22Rv1 (cell line): ENCODE measurements at regions not wholly inside any gene's neighbourhood (a gene's known extent, or its start where the extent isn't known, plus 50 kb on each side); places are given as distances from the start of the nearest gene placed in this dataset.

Experiments
- H3K27ac ChIP-seq: fragments of 450-650 bp; 2 replicates; pipeline ENCODE4 v1.5.1; 2017
- ZFX ChIP-seq: fragments of 450-650 bp; IDR thresholded peaks from 2 replicates; pipeline ENCODE4 v1.6.1; 2017; ENCODE audit warnings: antibody characterized with exemption, borderline replicate concordance
- TF ChIP-seq, protein P1 (sequence below): fragments of 450-650 bp; IDR thresholded peaks from 2 replicates; pipeline ENCODE4 v1.5.1; 2017; ENCODE audit warnings: mild to moderate bottlenecking

GRCh38 chr3:127488141-127488672 is 102.3 kb downstream of the TPRA1 start:
- TF ChIP-seq ZFX = no peak
- TF ChIP-seq, protein P1, sequence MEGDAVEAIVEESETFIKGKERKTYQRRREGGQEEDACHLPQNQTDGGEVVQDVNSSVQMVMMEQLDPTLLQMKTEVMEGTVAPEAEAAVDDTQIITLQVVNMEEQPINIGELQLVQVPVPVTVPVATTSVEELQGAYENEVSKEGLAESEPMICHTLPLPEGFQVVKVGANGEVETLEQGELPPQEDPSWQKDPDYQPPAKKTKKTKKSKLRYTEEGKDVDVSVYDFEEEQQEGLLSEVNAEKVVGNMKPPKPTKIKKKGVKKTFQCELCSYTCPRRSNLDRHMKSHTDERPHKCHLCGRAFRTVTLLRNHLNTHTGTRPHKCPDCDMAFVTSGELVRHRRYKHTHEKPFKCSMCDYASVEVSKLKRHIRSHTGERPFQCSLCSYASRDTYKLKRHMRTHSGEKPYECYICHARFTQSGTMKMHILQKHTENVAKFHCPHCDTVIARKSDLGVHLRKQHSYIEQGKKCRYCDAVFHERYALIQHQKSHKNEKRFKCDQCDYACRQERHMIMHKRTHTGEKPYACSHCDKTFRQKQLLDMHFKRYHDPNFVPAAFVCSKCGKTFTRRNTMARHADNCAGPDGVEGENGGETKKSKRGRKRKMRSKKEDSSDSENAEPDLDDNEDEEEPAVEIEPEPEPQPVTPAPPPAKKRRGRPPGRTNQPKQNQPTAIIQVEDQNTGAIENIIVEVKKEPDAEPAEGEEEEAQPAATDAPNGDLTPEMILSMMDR = no peak
- no peak overlapping the region for H3K27ac ChIP-seq

GRCh38 chr3:127487196-127487595 is 103.3 kb downstream of the TPRA1 start:
- no peak overlapping the region for H3K27ac ChIP-seq
- TF ChIP-seq, protein P1 = no peak
- TF ChIP-seq ZFX = no peak

- H3K27ac ChIP-seq = no peak overlapping the region
Observed at GRCh38 chr3:127486321-127486944, 104.1 kb downstream of the TPRA1 start.

GRCh38 chr3:127485396-127486170 is 105.0 kb downstream of the TPRA1 start:
- H3K27ac ChIP-seq = no peak overlapping the region
- TF ChIP-seq, protein P1 = no peak
- TF ChIP-seq ZFX = no peak

More at GRCh38 chr3:127486321-127486944, 104.1 kb downstream of the TPRA1 start:
- TF ChIP-seq ZFX = no peak
- TF ChIP-seq, protein P1 = no peak

DNA sequence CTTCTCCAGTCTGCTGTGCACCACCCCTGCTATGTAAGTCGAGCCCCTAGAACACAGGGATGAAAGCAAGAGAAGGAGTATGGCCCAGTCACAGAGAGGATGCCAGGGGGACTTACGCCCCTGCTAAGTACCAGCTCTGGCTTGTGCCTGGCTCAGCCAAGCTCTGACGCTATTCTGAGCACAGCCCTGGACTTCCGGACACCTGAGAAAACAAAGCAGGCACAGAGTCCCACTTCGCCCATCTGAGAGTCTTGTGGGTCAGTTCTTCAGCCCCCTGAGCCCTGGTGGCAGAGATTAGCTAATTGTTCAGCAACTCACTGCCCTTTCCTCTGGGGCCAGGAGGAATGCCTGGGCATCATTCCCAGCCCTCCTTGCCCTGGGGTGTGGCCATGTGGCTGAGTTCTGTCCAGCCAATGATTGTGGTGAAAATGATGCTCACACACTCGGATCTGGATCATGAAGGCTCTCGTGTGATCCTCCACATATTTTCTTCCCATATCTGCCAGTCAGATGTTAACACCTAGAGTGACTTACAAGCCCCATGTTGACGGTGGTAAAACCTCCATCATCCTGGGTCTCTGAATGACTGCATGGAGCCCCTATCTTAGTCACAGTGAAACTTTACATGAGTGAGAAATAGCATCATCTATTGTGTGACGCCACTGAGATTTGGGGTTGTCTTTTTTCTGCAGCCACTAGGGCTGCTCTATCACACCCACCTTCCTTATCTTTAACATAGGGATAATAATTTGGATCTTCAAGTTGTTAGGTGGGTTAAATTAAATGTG is 105.7 kb downstream of the TPRA1 start:
- TF ChIP-seq ZFX = no peak
- TF ChIP-seq, protein P1 = no peak

DNA sequence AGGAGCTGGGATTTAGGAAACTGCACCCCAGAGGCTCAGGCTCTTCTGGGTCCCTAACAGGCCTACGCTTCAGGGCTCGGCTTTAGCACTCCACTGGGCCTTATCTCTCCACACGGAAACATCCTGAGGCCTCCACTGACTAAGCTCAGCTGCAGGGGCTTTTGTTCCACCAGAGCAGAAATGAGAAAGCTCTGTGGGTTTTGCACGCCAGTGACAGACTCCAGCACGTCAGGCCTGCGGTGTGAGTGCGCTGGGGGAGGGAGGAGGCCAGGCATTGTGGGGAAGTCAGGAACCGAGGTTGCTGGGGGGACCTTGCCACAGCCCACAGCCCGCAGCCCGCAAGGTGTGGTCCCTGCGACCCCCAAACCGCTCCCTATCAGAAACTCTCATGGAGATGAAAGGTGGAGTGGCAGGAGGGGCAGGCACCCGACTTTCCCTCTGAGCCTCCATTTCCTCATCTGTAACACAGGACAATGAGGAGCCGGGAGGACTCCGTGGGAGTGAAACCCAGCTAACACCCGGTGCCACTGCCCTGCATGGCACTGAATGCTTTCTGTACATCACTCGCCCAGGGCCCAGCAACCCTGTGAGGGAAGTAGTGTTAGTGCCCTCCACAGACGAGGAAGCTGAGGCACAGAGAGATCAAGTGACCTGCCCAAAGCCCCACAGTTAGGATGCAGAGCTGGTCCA is 106.5 kb downstream of the TPRA1 start:
- TF ChIP-seq, protein P1 = no peak
- no peak for TF ChIP-seq ZFX
- H3K27ac ChIP-seq = no peak overlapping the region

More for the DNA sequence above, 105.7 kb downstream of the TPRA1 start:
- H3K27ac ChIP-seq = no peak overlapping the region
